Parathyroid adenoma (tissue), 2 donors: ENCODE measurements at regions not wholly inside any gene's neighbourhood (a gene's known extent, or its start where the extent isn't known, plus 50 kb on each side); places are given as distances from the start of the nearest gene placed in this dataset.

Source experiments
- H2AFZ ChIP-seq: fragments of 300-600 bp; sonication (generic); one replicate; pipeline ENCODE4 v1.7.0; 2017; ENCODE audit warnings: antibody characterized with exemption, mild to moderate bottlenecking
- H3K27ac ChIP-seq: fragments of 300-600 bp; sonication (generic); one replicate; pipeline ENCODE4 v1.7.0; 2017
- H3K27me3 ChIP-seq: fragments of 300-600 bp; sonication (generic); one replicate; pipeline ENCODE4 v1.7.0; 2017; ENCODE audit warnings: low read length; ENCODE audit not compliant: control insufficient read depth, insufficient read depth
- H3K36me3 ChIP-seq: fragments of 300-600 bp; sonication (generic); one replicate; pipeline ENCODE4 v1.7.0; 2017; ENCODE audit warnings: low read length; ENCODE audit not compliant: control insufficient read depth, insufficient read depth
- H3K4me1 ChIP-seq: fragments of 300-600 bp; sonication (generic); one replicate; pipeline ENCODE4 v1.7.0; 2017; ENCODE audit warnings: control low read depth
- H3K4me2 ChIP-seq: fragments of 300-600 bp; sonication (generic); one replicate; pipeline ENCODE4 v1.7.0; 2017; ENCODE audit warnings: low read length
- H3K4me3 ChIP-seq: fragments of 300-600 bp; sonication (generic); one replicate; pipeline ENCODE4 v1.7.0; 2017; ENCODE audit warnings: low read depth, low read length
- H3K79me2 ChIP-seq: fragments of 300-600 bp; sonication (generic); one replicate; pipeline ENCODE4 v1.7.0; 2017; ENCODE audit warnings: control low read depth
- H3K9ac ChIP-seq: fragments of 300-600 bp; sonication (generic); one replicate; pipeline ENCODE4 v1.7.0; 2017; ENCODE audit warnings: mild to moderate bottlenecking
- H3K9me3 ChIP-seq: fragments of 300-600 bp; sonication (generic); one replicate; pipeline ENCODE4 v1.7.0; 2017; ENCODE audit warnings: low read length; ENCODE audit not compliant: control insufficient read depth
- CTCF ChIP-seq: fragments of 300-600 bp; sonication (generic); IDR thresholded peaks from one replicate; pipeline ENCODE4 v1.7.0; 2017; ENCODE audit warnings: antibody characterized with exemption, mild to moderate bottlenecking
- donor health status: primary hyperparathyroidism.

- Histone ChIP-seq H3K4me2 (no peak overlapping the region), H3K27ac (no peak overlapping the region), H2AFZ (no peak overlapping the region), H3K36me3 (no peaks in the 10 kb centered on the region), H3K9ac (no peak overlapping the region), H3K4me3 (no peak overlapping the region), H3K79me2 (no peaks in the 10 kb centered on the region), H3K4me1 (no peaks in the 10 kb centered on the region), H3K9me3 (no peaks in the 10 kb centered on the region), H3K27me3 (no peaks in the 10 kb centered on the region)
- TF ChIP-seq CTCF, result no peak
Observed at GRCh38 chr3:144343777-144344176, 372.2 kb downstream of the DIPK2A start.

- Histone ChIP-seq H2AFZ (no peak overlapping the region), H3K9ac (no peak overlapping the region), H3K4me3 (no peak overlapping the region), H3K36me3 (no peaks in the 10 kb centered on the region), H3K79me2 (no peaks in the 10 kb centered on the region), H3K4me1 (no peaks in the 10 kb centered on the region), H3K4me2 (no peak overlapping the region), H3K27ac (no peak overlapping the region), H3K27me3 (no peaks in the 10 kb centered on the region), H3K9me3 (no peaks in the 10 kb centered on the region)
- TF ChIP-seq CTCF, result no peak
Observed at GRCh38 chr3:144344925-144345548, 373.4 kb downstream of the DIPK2A start.

GRCh38 chr3:144350125-144350524, 378.5 kb downstream of the DIPK2A start:
- H3K27me3 ChIP-seq, result no peaks in the 10 kb centered on the region
- no peak overlapping the region for H3K27ac ChIP-seq
- H3K4me3 ChIP-seq, result no peak overlapping the region
- H3K9ac ChIP-seq, result no peak overlapping the region
- TF ChIP-seq CTCF, result no peak
- H2AFZ ChIP-seq, result no peak overlapping the region
- no peak overlapping the region for H3K4me2 ChIP-seq
- no peaks in the 10 kb centered on the region for H3K4me1 ChIP-seq
- H3K36me3 ChIP-seq, result no peaks in the 10 kb centered on the region
- H3K79me2 ChIP-seq, result no peaks in the 10 kb centered on the region
- no peaks in the 10 kb centered on the region for H3K9me3 ChIP-seq

GRCh38 chr3:144351011-144351410, 379.4 kb downstream of the DIPK2A start:
- no peak for TF ChIP-seq CTCF
- H3K27ac ChIP-seq, result no peak overlapping the region
- H2AFZ ChIP-seq, result no peak overlapping the region
- no peak overlapping the region for H3K4me2 ChIP-seq
- H3K36me3 ChIP-seq, result no peaks in the 10 kb centered on the region
- H3K4me3 ChIP-seq, result no peak overlapping the region
- no peak overlapping the region for H3K9ac ChIP-seq
- no peaks in the 10 kb centered on the region for H3K9me3 ChIP-seq
- no peaks in the 10 kb centered on the region for H3K79me2 ChIP-seq
- H3K4me1 ChIP-seq, result no peaks in the 10 kb centered on the region
- no peaks in the 10 kb centered on the region for H3K27me3 ChIP-seq

- H3K27ac ChIP-seq, result no peak overlapping the region
- no peak overlapping the region for H3K4me3 ChIP-seq
- H2AFZ ChIP-seq, result no peak overlapping the region
- TF ChIP-seq CTCF, result no peak
- no peaks in the 10 kb centered on the region for H3K79me2 ChIP-seq
- H3K4me2 ChIP-seq, result no peak overlapping the region
- peak overlapping the region; percentile 33 for H3K9ac ChIP-seq
- no peaks in the 10 kb centered on the region for H3K27me3 ChIP-seq
- no peaks in the 10 kb centered on the region for H3K9me3 ChIP-seq
- H3K36me3 ChIP-seq, result no peaks in the 10 kb centered on the region
- H3K4me1 ChIP-seq, result no peaks in the 10 kb centered on the region
Observed at GRCh38 chr3:144351773-144352365, 380.2 kb downstream of the DIPK2A start.
